GM12872 (cell line): ENCODE measurements at regions not wholly inside any gene's neighbourhood (a gene's known extent, or its start where the extent isn't known, plus 50 kb on each side); places are given as distances from the start of the nearest gene placed in this dataset.

Source experiments
- TF ChIP-seq, protein P1 (sequence below): IDR thresholded peaks from 3 replicates; pipeline ENCODE4 v1.5.1; 2011; ENCODE audit warnings: low read depth, mild to moderate bottlenecking, low read length, moderate library complexity; ENCODE audit not compliant: insufficient read depth

DNA sequence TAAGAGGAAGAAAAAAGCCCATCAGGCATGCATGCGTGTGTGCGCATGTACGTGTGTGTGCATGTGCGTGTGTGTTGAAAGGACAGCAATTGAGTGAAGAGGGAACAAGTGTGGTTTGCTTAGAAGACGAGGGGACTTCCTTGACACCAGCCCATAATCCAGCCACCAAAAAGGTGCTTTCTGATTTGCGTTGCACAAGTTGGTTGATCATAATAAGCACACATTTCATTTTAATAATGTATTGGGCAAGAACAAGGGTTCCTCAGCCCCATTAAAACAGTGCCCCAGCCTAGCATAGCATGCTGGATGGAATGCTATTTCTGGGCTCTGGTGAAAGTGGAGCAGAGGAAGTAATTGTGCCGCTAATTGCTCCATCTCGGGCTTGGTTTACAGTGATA is 493.2 kb downstream of the MIAT start:
- TF ChIP-seq, protein P1, sequence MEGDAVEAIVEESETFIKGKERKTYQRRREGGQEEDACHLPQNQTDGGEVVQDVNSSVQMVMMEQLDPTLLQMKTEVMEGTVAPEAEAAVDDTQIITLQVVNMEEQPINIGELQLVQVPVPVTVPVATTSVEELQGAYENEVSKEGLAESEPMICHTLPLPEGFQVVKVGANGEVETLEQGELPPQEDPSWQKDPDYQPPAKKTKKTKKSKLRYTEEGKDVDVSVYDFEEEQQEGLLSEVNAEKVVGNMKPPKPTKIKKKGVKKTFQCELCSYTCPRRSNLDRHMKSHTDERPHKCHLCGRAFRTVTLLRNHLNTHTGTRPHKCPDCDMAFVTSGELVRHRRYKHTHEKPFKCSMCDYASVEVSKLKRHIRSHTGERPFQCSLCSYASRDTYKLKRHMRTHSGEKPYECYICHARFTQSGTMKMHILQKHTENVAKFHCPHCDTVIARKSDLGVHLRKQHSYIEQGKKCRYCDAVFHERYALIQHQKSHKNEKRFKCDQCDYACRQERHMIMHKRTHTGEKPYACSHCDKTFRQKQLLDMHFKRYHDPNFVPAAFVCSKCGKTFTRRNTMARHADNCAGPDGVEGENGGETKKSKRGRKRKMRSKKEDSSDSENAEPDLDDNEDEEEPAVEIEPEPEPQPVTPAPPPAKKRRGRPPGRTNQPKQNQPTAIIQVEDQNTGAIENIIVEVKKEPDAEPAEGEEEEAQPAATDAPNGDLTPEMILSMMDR = no peak

DNA sequence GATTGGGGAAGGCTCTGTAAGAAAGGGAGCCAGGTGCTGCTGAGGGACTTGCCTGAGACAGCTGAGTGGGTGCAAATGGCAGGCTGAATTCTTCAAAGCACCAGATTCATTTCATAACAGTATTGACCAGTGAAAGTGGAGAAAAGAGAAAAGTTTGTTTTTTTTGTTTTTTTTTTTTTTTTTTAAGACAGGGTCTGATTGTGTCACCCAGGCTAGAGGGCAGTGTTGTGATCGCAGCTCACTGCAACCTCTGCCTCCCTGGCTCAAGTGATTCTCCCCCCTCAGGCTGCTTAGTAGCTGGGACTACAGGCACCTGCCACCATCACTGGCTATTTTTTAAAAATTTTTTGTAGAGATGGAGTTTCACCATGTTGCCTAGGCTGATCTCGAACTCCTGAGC is 494.0 kb downstream of the MIAT start:
- TF ChIP-seq, protein P1 = no peak

DNA sequence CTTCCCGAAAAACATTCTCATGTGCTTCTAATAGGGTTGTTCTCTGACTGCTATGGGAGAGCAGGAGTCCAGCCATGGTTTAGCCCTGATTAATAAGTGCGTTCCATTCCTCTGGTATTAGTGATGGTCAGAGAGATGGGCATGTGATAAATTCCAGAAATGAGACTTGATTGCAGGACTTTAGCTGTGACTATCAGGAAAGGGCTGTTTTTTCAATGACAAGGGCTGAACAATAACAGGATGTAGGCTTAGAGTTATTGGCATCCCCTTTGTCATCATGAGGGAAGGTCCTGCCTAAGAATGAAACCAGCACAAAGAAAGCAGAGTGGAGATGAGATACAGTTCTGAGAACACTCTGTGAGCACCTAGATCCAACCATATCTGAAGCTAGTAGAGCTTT is 494.6 kb downstream of the MIAT start:
- TF ChIP-seq, protein P1 = no peak

DNA sequence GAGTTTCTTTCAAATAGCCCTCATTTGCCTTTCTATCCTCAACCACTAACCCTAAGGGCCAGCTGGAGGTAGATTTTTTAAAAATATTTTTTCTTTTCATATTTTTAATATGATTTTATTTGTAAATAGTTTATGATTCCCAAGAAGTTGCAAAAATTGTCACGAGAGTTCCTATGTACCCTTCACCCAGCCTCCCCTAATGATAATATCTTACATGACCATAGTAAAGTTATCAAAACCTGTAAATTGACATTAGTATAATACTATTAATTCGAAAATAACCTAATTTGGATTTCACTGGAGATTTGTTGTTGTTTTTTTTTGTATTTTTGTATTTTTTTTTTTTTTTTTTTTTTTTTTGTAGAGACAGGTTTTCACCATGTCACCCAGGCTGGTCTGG is 495.5 kb downstream of the MIAT start:
- TF ChIP-seq, protein P1 = no peak

DNA sequence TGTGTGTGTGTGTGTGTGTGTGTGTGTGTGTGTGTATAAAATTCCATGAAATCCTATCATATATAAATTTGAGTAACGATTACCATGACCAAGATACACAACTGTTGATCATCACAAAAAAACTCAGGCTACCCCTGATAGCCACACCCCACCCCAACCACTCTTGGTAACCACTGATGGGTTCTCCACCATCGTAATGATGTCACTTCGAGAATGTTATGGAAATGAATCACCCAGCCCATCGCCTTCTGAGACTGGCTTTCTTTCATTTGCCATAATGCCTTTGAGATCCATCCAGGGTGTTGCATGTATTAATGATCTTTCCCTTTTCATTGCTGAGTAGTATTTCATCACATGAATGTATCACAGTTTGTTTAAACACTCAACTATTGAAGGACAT is 496.0 kb downstream of the MIAT start:
- TF ChIP-seq, protein P1 = no peak

DNA sequence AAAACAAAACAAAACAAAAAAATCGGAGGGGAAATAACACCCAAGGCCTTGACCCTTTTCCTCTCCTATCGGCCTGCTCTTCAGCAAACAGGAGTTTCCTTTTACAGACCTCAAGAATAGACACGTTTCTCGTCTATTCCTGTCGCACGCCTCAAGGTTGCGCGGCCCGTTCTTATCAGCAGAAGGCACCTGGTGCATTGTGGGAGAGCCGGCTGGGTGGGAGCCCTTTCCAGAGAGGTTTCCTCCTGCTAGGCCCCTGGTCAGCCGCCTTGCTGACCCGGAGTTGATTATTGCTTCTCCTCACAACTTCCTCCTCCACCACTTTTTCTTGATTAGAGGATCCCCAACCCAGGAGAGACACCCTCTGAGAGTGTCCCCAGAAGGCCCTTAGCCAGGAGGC is 497.3 kb downstream of the MIAT start:
- TF ChIP-seq, protein P1 = no peak

DNA sequence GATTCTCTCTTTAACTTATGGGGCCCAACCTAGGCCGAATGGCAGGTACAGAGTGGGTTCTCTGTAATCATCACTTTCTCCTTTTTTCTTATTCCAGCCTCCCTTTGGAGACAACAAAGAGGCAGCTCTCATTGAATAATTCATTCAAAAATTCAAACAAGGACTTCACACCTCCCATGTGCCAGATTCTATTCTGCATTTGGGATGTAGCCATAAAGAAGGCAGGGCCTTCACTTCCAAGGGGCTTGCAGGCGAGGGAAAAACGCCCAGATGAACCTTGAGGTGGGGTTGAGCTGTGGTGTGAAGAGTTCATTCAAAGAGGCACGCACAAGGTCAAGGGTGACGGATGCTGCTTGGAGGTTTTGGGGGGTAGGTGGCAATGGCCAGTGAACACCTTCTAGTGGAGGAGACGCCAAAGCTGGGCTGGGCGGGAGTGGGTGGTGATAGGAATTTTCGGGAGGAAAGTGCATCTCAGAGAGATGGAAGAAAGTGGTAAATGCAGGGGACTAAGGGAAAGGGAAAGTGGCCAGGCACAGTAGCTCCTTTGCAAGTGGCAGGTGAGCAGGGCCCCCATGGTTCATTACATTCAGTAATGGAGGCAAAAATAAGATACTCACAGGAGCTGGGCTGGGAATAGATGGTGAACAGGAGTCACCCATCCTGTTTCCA is 499.6 kb downstream of the MIAT start:
- TF ChIP-seq, protein P1 = no peak
